GM23248 (cell line): ENCODE measurements at regions not wholly inside any gene's neighbourhood (a gene's known extent, or its start where the extent isn't known, plus 50 kb on each side); places are given as distances from the start of the nearest gene placed in this dataset.

Experiments used
- DNase-seq: peaks from one replicate; pipeline ENCODE4 v3.0.0-alpha.2; 2015
- H2AFZ ChIP-seq: fragments of 200-600 bp; sonication (generic); 2 replicates; pipeline ENCODE4 v1.6.1; 2016; ENCODE audit warnings: antibody characterized with exemption
- H3F3A ChIP-seq: fragments of 200-600 bp; sonication (generic); 2 replicates; pipeline ENCODE4 v1.6.1; 2016; ENCODE audit warnings: mild to moderate bottlenecking, antibody characterized with exemption, mixed run types; ENCODE audit not compliant: insufficient read depth
- H3K27ac ChIP-seq: fragments of 200-600 bp; sonication (generic); 2 replicates; pipeline ENCODE4 v1.5.1; 2016; ENCODE audit warnings: mild to moderate bottlenecking
- H3K27me3 ChIP-seq: fragments of 200-600 bp; sonication (generic); replicated peaks from 2 replicates; pipeline ENCODE4 v1.6.1; 2016; ENCODE audit warnings: mild to moderate bottlenecking; ENCODE audit not compliant: insufficient read depth
- H3K36me3 ChIP-seq: fragments of 200-600 bp; sonication (generic); 2 replicates; pipeline ENCODE4 v1.6.1; 2016; ENCODE audit warnings: low read depth, mild to moderate bottlenecking
- H3K4me1 ChIP-seq: fragments of 200-600 bp; sonication (generic); 2 replicates; pipeline ENCODE4 v1.6.1; 2016; ENCODE audit warnings: mild to moderate bottlenecking; ENCODE audit not compliant: insufficient read depth
- H3K4me2 ChIP-seq: fragments of 200-600 bp; sonication (generic); one replicate; pipeline ENCODE4 v1.6.1; 2016; ENCODE audit warnings: mild to moderate bottlenecking; ENCODE audit not compliant: unreplicated experiment
- H3K4me3 ChIP-seq: fragments of 200-600 bp; sonication (generic); 2 replicates; pipeline ENCODE4 v1.5.1; 2016; ENCODE audit warnings: mild to moderate bottlenecking
- H3K79me2 ChIP-seq: fragments of 200-600 bp; sonication (generic); 2 replicates; pipeline ENCODE4 v1.6.1; 2016; ENCODE audit warnings: mild to moderate bottlenecking; ENCODE audit not compliant: insufficient read depth
- H3K9ac ChIP-seq: fragments of 200-600 bp; sonication (generic); 2 replicates; pipeline ENCODE4 v1.6.1; 2016; ENCODE audit warnings: mild to moderate bottlenecking
- H3K9me2 ChIP-seq: fragments of 200-600 bp; sonication (generic); 2 replicates; pipeline ENCODE4 v1.6.1; 2016; ENCODE audit warnings: mixed run types, mild to moderate bottlenecking, moderate library complexity; ENCODE audit not compliant: insufficient read depth
- H3K9me3 ChIP-seq: fragments of 200-600 bp; sonication (generic); one replicate; pipeline ENCODE4 v1.6.1; 2017; ENCODE audit warnings: low read depth
- H4K20me1 ChIP-seq: fragments of 200-600 bp; sonication (generic); 2 replicates; pipeline ENCODE4 v1.6.0; 2016; ENCODE audit not compliant: insufficient read depth
- EZH2 ChIP-seq: fragments of 200-600 bp; sonication (generic); IDR thresholded peaks from 2 replicates; pipeline ENCODE4 v1.6.1; 2018; ENCODE audit warnings: antibody characterized with exemption, mild to moderate bottlenecking; ENCODE audit not compliant: insufficient read depth, poor library complexity, severe bottlenecking
- EZH2phosphoT487 ChIP-seq: fragments of 200-600 bp; sonication (generic); IDR thresholded peaks from 2 replicates; pipeline ENCODE4 v1.6.1; 2018; ENCODE audit warnings: antibody characterized with exemption, moderate library complexity, mild to moderate bottlenecking, low read depth; ENCODE audit not compliant: insufficient read depth
- WGBS, 2 experiments: methylation state at CpG; one replicate each; pipeline ENCODE4 v1.1.6; 2015 to 2017; ENCODE audit warnings: low lambda C conversion rate in 2 of 2, low coverage in 1 of 2; ENCODE audit errors: missing lambda C conversion rate in 2 of 2; 5-methylcytosine and 5-hydroxymethylcytosine counted together
- in situ Hi-C: fragments of 300-500 bp; cut with MboI; formaldehyde crosslinking; loops from 2 replicates; pipeline ENCODE4 v1.15.0; 2020

GRCh38 chr5:8895062-8895461, 650.8 kb downstream of the SEMA5A start:
- no peak overlapping the region for H3K4me3 ChIP-seq
- H3F3A ChIP-seq = no peaks in the 10 kb centered on the region
- H3K9me2 ChIP-seq = no peaks in the 10 kb centered on the region
- DNase-seq = no peak
- no peak overlapping the region for H3K4me2 ChIP-seq
- H3K9ac ChIP-seq = no peak overlapping the region
- H3K79me2 ChIP-seq = no peaks in the 10 kb centered on the region
- H3K27me3 ChIP-seq = no peaks in the 10 kb centered on the region
- no peak overlapping the region for H3K27ac ChIP-seq
- in situ Hi-C loops = no loop called here
- 28 to 46% methylated on average over 4 of the region's 4 CpGs for WGBS, 2 experiments
- H3K36me3 ChIP-seq = no peaks in the 10 kb centered on the region
- no peaks in the 10 kb centered on the region for H3K4me1 ChIP-seq
- no peaks in the 10 kb centered on the region for H3K9me3 ChIP-seq
- H2AFZ ChIP-seq = no peak overlapping the region
- no peak for TF ChIP-seq EZH2phosphoT487
- TF ChIP-seq EZH2 = no peak
- no peaks in the 10 kb centered on the region for H4K20me1 ChIP-seq

GRCh38 chr5:8895599-8895998, 650.3 kb downstream of the SEMA5A start:
- no peaks in the 10 kb centered on the region for H3K9me3 ChIP-seq
- no peak overlapping the region for H2AFZ ChIP-seq
- DNase-seq = no peak
- H3F3A ChIP-seq = no peaks in the 10 kb centered on the region
- H3K4me1 ChIP-seq = no peaks in the 10 kb centered on the region
- 23 to 32% methylated on average over 1 of the region's 1 CpG for WGBS, 2 experiments
- no peaks in the 10 kb centered on the region for H4K20me1 ChIP-seq
- in situ Hi-C loops = no loop called here
- no peaks in the 10 kb centered on the region for H3K27me3 ChIP-seq
- H3K36me3 ChIP-seq = no peaks in the 10 kb centered on the region
- H3K79me2 ChIP-seq = no peaks in the 10 kb centered on the region
- TF ChIP-seq EZH2phosphoT487 = no peak
- TF ChIP-seq EZH2 = no peak
- no peaks in the 10 kb centered on the region for H3K9me2 ChIP-seq
- no peak overlapping the region for H3K9ac ChIP-seq
- H3K4me2 ChIP-seq = no peak overlapping the region
- no peak overlapping the region for H3K4me3 ChIP-seq
- H3K27ac ChIP-seq = no peak overlapping the region

- in situ Hi-C loops = no loop called here
- no peaks in the 10 kb centered on the region for H3F3A ChIP-seq
- no peak overlapping the region for H2AFZ ChIP-seq
- H3K9me3 ChIP-seq = no peaks in the 10 kb centered on the region
- DNase-seq = no peak
- H3K27ac ChIP-seq = no peak overlapping the region
- H3K36me3 ChIP-seq = no peaks in the 10 kb centered on the region
- WGBS, 2 experiments = 94 to 97% methylated on average over 5 of the region's 5 CpGs
- H3K4me1 ChIP-seq = no peaks in the 10 kb centered on the region
- H3K9me2 ChIP-seq = no peaks in the 10 kb centered on the region
- no peaks in the 10 kb centered on the region for H3K79me2 ChIP-seq
- no peak overlapping the region for H3K9ac ChIP-seq
- H4K20me1 ChIP-seq = no peaks in the 10 kb centered on the region
- H3K4me2 ChIP-seq = no peak overlapping the region
- H3K4me3 ChIP-seq = no peak overlapping the region
- no peaks in the 10 kb centered on the region for H3K27me3 ChIP-seq
- TF ChIP-seq EZH2 (no peak), EZH2phosphoT487 (no peak)
Observed at GRCh38 chr5:8897316-8897715, 648.6 kb downstream of the SEMA5A start.

GRCh38 chr5:8905021-8905420, 640.9 kb downstream of the SEMA5A start:
- H3K27me3 ChIP-seq = no peaks in the 10 kb centered on the region
- peaks cover 29% of the 10 kb centered on the region for H3K4me1 ChIP-seq
- H3K4me3 ChIP-seq = no peak overlapping the region
- H3K9ac ChIP-seq = no peak overlapping the region
- DNase-seq = peak; percentile 53
- H3K9me3 ChIP-seq = no peaks in the 10 kb centered on the region
- no peak overlapping the region for H2AFZ ChIP-seq
- no peaks in the 10 kb centered on the region for H4K20me1 ChIP-seq
- H3K27ac ChIP-seq = no peak overlapping the region
- H3K36me3 ChIP-seq = no peaks in the 10 kb centered on the region
- TF ChIP-seq EZH2phosphoT487 (no peak), EZH2 (no peak)
- 19 to 22% methylated on average over 2 of the region's 2 CpGs for WGBS, 2 experiments
- no peaks in the 10 kb centered on the region for H3K9me2 ChIP-seq
- H3K79me2 ChIP-seq = no peaks in the 10 kb centered on the region
- H3K4me2 ChIP-seq = no peak overlapping the region
- H3F3A ChIP-seq = peaks cover 12% of the 10 kb centered on the region
- in situ Hi-C loops = no loop called here
